Transverse colon (tissue), 4 donors: ENCODE measurements at regions not wholly inside any gene's neighbourhood (a gene's known extent, or its start where the extent isn't known, plus 50 kb on each side); places are given as distances from the start of the nearest gene placed in this dataset.

ENCODE experiments used
- CTCF ChIP-seq, 5 experiments: fragments of 200-600 bp in 3 of 5; fragments of 450-650 bp in 2 of 5; sonication (generic) in 3 of 5; IDR thresholded peaks; 1 replicate in 2 of 5; 2 replicates in 3 of 5; pipeline ENCODE4 v1.5.1; 2016 to 2017; ENCODE audit warnings: antibody characterized with exemption in 5 of 5, inconsistent platforms in 3 of 5, mild to moderate bottlenecking in 2 of 5, moderate library complexity in 1 of 5
- EP300 ChIP-seq: sonication (generic); formaldehyde crosslinking; IDR thresholded peaks from one replicate; pipeline ENCODE4 v1.6.1; 2017; ENCODE audit warnings: antibody characterized with exemption, low read depth
- POLR2A ChIP-seq: fragments of 450-650 bp; IDR thresholded peaks from one replicate; pipeline ENCODE4 v1.6.1; 2016; ENCODE audit warnings: antibody characterized with exemption, mild to moderate bottlenecking, moderate library complexity
- POLR2AphosphoS5 ChIP-seq, 3 donors: sonication (generic); formaldehyde crosslinking; IDR thresholded peaks; one replicate each; pipeline ENCODE4 v1.6.1; 2016; ENCODE audit warnings: antibody characterized with exemption in 3 of 3

- TF ChIP-seq CTCF (IDR thresholded peaks at IDR 0.05) = no peak
- no peak for TF ChIP-seq POLR2A
- no peak for TF ChIP-seq EP300
- no peak for TF ChIP-seq POLR2AphosphoS5 (IDR thresholded peaks at IDR 0.05)
Observed at GRCh38 chr5:174316326-174316725, 270.8 kb downstream of the NSG2 start.
